GM19324 (cell line): ENCODE measurements at regions not wholly inside any gene's neighbourhood (a gene's known extent, or its start where the extent isn't known, plus 50 kb on each side); places are given as distances from the start of the nearest gene placed in this dataset.

ENCODE experiments used
- ATAC-seq: cut with Tn5 transposase; IDR thresholded peaks from one replicate; pipeline ENCODE4 v1.9.1; 2021; ENCODE audit warnings: mild to moderate bottlenecking, moderate library complexity; ENCODE audit not compliant: unreplicated experiment, low FRiP score

- no peak for ATAC-seq
Measured at GRCh38 chr4:123826896-123827295, 430.3 kb downstream of the SPRY1 start.

- ATAC-seq, result no peak
Measured at GRCh38 chr4:123827511-123827910, 430.9 kb downstream of the SPRY1 start.

DNA sequence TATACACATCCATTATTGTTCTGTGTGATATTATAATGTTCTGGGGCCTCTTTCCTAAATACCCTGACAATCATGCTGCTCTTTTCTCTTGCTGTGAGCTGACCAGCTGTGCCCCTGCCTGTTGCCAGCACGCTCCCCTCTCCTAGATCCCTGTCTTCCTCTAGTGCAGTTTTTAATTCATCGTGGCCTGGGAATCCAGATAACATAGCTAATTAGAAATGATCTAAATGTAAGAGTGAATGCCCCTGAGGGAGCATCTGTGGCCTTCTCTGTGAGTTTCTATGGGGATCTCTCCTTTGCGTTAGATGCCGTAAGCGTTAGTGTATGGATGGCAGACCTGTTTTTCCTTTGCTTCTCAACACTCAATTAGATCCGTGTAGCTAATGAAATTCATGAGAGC, 434.3 kb downstream of the SPRY1 start:
- no peak for ATAC-seq

GRCh38 chr4:123832173-123833026, 435.8 kb downstream of the SPRY1 start:
- no peak for ATAC-seq

- no peak for ATAC-seq
Measured at GRCh38 chr4:123833171-123833643, 436.6 kb downstream of the SPRY1 start.

DNA sequence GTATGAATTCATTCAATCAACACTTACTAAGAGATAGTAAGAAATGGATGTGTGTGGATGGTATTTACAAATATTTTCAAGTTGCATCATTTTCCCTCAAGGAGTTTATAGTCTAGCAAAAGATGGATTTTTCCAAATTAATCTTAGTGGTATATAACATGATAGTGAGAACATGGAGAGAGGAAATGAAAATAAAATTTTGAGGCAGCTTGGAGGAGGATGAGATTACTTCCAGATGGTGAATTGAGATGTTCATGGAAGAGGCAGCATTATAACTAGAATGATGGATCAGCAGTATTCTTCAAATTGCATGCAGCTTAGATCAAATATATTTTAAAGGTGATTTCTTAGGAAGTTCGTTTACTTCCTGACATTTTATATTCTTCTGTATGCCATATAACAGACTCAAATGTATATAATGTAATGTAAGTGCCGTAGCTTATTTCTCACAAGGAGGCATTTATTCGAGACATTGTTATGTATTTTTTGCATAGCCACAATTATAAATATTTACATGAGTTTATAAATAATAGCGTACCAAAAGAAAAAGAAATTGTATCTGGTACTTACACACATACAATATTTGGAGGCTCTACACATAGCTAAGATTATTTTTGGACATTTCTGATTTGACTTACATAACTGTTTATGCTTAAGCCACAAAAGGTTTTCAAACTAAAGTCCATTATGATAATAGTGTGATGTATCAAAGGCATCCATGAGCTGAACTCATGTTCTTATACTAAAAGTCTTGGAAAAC, 439.4 kb downstream of the SPRY1 start:
- ATAC-seq, result no peak

DNA sequence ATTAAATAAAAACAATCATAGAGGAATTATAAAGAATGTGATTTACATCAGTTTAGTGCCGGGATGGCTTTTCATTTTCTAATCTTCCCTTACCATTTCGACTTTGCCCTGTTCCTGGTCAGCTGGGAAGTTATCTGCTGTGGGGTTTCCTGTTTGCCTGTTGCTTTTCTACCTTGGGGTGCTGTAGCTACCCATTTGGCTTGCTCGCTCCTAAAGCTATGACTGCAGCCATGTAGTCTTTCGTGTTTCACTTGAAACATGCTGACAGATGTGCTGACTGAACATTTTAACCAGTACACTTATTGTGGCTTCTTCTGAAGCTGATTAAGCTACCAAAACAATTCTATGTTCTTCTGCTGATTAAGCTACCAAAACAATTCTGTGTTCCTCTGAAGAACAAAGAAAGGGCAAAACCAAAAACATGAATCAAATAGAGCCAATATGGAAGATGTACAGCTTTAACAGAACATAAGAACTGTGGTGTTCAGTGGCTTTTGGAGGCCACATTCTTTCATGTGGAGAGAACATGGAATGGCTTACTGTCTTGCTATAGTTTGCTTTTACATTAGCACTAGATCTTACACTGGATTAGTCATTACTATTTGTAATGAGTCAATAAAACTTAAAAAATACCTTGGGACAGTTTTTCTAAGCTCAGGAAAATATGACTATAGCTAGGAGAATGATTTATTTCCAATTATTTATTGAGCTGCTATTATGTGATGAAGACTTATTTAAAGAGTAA, 440.4 kb downstream of the SPRY1 start:
- no peak for ATAC-seq

- ATAC-seq, result no peak
Measured at GRCh38 chr4:123838474-123838873, 441.9 kb downstream of the SPRY1 start.

DNA sequence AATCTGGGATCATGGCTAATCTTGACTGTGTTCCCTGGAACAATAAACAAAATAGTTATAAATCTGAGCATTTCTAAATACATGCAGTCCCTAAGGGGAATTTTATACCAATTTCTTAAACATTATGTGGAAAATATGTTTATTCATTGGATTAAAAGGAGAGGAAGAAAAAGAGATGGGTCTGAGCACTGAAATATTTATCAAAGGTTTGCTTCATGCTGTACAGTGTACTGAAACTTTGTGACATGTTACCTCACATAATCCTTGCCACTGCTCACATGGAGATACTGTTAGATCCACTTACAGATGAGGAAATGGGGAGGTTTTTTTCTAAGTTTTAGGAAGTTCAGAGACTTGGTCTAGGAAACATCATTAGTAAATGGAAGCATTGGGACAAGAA, 443.6 kb downstream of the SPRY1 start:
- ATAC-seq, result no peak

DNA sequence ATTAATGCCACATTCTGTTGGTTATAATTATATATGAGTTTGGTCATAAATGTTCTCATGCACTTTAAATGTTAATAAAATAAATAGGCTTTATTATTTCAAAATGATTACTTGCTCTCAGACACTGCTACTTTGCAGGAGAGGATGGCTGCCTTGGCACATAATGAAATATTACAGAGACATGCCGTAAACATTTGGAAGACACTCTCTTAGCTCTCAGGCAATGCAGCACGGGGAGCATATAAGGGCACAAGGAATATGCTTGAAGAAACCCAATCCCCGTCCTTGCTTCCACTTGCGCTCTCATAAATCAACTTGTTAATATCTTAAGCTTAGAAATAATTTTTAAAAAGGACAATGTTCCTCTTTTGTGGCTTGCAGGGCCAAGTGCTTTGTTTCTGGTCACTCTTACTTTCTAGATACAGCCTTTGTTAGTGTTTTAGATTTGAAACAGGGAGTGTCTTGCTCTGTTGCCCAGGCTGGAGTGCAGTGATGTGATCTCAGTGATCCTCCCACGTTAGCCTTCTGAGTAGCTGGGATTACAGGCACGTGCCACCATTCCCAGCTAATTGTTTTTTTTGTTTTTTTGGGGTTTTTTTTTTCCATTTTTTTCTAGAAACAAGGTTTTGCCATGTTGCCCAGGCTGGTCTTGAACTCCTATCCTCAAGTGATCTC, 445.0 kb downstream of the SPRY1 start:
- no peak for ATAC-seq

DNA sequence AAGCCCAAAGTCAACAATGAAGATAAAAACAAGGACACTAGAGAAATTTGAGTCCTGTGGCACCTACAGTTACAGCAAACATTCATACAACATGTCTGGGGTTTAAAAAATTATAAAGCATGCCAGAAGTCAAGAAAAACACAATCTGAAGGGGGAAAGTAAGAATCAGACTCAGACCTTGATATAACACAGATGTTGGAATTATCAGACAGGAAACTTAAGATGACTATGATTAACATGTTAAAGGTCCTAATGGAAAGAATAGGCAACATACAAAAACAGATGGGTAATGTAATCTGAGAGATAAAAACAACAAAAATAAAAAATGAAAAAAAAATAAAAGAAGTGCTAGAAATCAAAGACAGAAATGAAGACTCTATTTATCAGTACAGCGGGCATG, 446.5 kb downstream of the SPRY1 start:
- ATAC-seq, result no peak

DNA sequence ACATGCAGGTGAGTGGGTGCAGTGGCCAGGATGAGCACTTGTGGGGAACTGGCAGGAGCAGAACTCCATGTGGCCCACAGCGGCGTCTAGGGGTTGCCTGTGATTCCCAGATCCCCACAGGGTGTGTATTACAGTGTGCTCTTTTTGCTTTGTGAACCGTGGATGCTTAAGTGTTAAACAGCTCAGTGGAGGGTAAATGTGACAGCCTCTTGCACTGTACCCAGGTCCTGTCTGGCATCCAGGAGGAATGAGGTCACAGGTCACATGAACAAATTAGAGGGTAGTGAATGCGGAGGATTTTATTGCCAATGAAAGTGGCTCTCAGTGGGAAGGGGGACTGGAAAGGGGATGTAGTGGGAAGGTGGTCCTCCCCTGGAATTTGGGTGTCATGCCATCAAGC, 447.8 kb downstream of the SPRY1 start:
- no peak for ATAC-seq

DNA sequence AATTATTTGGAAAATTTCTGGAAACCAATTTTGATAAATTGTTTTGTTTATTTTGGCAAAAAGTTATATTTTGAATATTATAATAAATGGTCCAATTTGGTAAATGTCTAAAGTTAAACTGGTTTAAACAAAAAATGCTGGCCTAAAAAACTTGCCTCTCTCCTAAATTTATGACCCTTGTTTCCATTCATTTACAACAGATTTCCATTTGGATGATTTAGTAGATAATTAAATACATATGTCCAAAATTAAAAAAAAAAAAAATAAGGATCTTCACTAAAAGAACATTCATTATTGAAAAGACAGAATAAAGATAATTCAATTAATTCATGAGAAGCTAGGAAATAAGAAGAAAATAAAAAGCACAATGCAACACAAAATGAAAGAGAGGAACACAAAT, 449.5 kb downstream of the SPRY1 start:
- ATAC-seq, result no peak

- no peak for ATAC-seq
Measured at GRCh38 chr4:123846561-123846960, 450.0 kb downstream of the SPRY1 start.

DNA sequence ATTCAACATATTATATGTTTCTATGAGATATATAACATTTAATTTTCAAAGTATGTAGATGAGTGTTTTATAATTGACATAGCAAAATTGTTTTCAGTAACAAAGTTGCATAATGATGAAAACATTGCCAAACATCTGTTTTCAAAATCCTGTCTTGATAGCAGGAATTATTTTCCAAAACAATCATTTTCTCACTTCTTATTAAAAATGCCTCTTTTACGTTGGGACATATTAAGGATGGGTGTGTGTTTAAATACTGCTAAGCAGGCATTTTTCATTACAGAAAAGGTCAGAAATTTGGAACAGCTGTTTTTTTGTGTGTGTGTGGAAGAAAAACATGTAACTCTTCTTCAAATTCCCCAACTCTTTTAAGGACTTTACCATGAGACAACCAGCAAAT, 452.0 kb downstream of the SPRY1 start:
- ATAC-seq, result no peak

- no peak for ATAC-seq
Measured at GRCh38 chr4:123849495-123849894, 452.9 kb downstream of the SPRY1 start.

DNA sequence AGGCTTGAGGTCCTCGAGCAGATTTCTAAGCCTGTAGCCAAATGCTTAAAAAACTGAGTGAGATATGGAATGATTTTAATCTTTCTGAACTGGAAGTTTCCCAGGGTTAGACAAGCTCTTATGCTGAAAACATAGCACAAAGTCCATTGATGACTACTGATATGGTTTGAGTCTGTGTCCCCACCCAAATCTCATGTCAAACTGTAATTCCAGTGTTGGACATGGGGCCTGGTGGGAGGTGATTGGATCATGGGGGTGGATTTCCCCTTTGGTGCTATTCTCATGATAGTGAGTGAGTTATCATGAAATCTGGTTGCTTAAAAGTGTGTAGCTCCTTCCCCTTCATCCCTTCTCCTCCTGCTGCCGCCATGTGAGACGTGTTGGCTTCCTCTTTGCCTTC, 454.9 kb downstream of the SPRY1 start:
- ATAC-seq, result no peak

DNA sequence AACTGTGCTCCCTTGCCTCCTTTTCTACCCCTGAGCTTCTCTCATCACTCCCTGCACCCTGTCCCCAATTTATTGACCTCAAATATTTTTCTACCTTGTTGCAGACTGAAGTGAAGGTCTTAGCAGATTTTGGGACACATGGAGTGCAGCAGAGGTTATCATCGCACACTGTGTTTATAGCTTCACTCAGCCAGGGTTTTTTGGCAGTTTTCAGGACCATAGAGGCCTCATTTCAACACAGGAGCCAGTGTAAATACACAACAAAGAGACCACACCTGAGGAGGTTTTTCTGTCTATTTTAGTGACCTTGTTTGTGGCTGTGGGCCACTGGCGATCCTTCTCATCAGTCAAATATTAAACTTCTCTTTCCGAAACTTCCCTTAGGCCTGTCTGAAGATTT, 457.1 kb downstream of the SPRY1 start:
- ATAC-seq, result no peak

DNA sequence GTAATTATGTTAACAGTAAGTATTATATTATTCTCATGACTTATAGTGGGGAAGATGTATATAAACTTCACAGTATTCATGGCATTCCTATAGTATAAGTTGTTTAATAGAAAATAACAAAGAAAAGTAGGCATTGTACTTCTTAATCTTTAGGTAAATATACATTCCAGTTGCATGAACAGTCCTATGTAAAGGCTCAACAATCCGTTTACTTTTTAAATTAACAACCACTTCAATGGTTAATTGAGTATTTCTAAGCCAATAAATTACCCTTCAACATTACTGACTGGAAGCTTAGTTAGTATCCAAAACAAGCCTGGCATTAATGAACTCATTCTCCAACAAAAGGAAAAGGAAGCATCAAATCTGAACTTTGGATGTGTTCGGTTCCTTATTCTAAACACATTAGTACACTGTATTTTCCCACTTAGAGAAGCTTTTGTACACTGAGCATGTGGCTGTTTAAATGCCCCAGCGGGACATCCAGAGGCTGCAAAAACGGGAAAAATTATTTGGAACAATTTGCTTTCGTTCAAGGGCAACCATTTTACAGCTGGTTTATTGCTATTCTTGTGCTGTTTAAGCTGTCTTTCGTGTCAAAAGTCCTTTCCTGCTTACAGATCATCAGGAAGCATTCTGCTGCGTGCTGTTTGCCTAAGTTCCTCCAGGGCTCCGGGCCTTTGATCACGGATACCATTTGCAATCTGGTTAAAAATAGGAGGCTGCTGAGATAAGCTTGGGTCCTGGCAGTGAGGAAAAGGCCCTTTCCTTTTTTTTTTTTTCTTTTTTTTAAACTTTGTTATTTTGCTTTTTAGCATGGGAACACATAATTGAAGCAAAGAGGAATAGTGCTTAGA, 460.3 kb downstream of the SPRY1 start:
- no peak for ATAC-seq

DNA sequence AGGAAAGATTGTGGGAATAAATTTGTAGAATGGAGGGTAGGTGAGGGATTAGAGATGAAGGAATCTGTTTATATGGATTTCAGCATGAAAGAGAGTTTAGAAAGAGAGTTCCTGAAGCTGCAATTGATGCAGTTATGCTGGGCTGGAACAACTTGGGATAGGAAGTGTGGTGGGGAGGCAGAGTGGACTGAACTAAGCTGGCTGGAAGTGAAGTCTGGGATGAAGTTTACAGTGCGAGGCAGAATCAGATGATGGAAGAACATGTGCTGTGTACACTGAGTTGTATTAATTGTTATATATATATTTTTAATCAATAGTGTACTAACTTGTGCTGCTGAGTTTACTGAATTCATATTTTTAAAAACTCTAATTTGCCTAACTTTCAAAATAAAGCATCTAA, 461.9 kb downstream of the SPRY1 start:
- ATAC-seq, result no peak
